ENCODE measurements at regions not wholly inside any gene's neighbourhood (a gene's known extent, or its start where the extent isn't known, plus 50 kb on each side); places are given as distances from the start of the nearest gene placed in this dataset.

- DNase-seq = no peak
Measured at GRCh38 chrY:15510984-15511650, 986.8 kb downstream of the NLGN4Y start.

GRCh38 chrY:15535131-15535530, 1010.8 kb downstream of the NLGN4Y start:
- DNase-seq = no peak

GRCh38 chrY:15535784-15536511, 1011.6 kb downstream of the NLGN4Y start:
- no peak for DNase-seq

DNA sequence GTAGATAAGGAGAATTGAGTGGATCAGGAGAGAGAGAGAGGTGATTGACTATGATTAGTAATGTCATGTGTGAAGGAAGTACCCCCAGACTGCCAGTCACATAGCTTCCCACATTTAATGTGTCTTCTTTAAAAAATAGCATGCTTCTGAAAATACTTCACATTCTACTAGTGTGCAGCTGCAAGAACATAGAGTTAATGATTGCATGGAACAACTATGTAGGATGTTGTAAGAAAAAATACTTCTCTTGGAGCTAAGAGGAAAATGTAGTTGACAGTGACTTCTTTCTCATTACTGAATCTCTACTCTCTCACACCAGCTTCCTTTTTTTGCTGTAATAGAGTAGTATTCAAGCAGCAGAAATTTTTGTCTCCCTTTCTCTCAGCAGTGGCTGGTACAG, 1016.2 kb downstream of the NLGN4Y start:
- DNase-seq = no peak

GRCh38 chrY:15546177-15546754, 1021.9 kb downstream of the NLGN4Y start:
- no peak for DNase-seq

DNA sequence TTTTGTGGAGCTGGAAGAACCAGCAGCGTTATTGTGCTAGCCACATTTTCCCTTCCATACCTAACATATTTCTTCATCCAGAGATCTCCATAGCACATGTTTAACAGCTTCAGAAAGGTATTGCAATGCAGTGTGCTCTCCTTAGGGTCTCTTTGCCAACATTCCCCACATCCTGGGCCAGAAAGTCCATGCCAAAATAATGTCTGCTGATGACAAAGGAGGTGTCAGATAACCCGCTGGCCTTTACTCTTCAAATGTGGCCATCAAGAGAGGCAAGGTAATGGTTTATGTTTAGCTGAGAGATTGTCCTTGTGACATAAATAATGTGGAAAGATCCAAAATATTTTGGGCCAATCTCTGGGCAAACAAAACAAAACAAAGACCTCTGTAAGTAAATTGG, 1027.7 kb downstream of the NLGN4Y start:
- DNase-seq = no peak

DNA sequence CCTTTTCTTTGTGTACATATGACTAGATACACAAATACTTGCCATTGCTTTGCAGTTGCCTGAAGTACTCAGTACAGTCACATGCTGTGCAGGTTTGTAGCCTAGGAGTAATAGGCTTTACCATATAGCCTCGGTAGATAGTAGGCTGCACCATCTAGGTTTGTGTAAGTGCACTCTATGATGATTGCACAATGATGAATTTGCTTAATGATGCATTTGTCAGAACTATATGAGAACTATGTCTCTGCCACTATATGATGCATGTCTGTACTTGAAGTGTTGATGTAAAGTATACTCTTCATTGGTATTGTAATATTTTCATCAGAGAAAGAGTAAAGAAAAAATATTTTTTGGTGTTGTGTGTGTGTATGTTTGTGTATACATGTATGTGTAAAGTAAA, 1030.7 kb downstream of the NLGN4Y start:
- no peak for DNase-seq

DNA sequence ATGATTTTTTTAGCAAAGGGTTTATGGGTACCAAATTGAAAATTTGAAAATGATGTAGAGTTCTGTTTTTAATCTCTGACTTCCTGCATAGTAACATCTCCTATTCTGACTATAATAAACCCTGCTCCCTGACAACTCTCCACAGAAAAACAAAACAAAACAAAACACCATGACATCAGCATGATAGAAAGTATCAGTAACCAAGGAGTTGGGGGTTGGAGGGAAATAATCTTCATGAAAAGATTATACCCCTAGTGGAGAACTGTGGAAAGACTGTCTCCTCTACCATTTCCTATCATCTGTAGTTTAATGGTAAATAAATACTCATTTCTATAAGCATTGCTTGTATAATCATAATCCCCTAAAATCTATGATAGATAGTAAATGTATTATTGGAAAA, 1034.8 kb downstream of the NLGN4Y start:
- DNase-seq = no peak

- no peak for DNase-seq
Measured at GRCh38 chrY:15560840-15561239, 1036.5 kb downstream of the NLGN4Y start.

DNA sequence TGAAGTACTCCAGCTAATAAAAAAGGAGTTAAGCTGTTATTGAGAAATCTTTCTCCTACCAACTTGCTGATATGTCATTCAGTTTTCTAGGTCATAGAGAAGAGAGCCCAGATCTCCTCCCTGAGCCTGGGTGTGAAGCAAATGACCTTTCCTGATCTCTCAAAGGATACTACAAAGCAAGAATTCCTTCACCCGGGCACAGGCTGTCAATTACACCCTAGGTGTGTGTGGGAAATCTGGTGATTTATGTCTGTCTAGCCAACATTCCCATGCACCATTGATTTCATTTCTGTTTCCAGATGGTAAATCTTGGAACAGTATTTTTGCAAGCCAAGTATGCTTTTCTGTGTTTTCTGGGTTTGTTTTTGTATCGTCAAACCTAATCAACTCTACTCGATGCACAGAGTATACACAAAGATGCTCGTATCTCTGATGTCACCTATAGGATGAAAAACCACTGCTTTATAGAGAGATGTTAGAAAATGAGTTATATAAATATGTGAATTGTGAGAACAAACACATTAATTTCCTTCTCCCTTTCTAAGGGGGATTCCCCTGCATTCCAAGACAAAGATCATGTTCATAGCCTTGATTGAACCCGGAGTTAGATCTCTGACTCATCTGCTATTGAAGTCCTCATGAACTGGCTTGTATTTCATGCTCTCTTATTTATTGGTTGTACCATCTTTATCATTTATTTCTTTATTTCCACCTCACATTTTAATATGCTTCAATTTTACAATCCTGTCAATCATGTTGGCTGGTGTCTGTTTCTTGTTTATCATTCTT, 1037.4 kb downstream of the NLGN4Y start:
- DNase-seq = no peak

- no peak for DNase-seq
Measured at GRCh38 chrY:15577886-15578285, 1053.6 kb downstream of the NLGN4Y start.

DNA sequence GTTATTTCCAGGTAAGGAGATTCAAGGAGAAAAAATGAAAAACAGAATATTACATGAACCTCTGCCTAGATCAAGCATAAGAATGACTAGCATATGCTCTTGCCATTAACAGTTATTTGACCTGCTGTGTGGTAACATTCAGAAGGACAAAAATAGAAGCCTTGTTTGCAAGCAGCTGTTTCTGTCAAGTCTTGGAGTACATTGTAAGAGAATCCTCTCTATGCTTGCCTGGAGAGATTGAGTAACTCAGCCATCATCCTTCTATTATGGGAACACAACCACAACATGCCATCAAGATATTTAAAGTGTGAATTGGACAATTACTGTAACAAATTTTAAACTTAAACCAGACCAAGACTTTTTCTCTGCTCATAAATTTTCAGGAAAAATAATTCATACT, 1054.4 kb downstream of the NLGN4Y start:
- no peak for DNase-seq

GRCh38 chrY:15579245-15579644, 1054.9 kb downstream of the NLGN4Y start:
- DNase-seq = no peak

- DNase-seq = no peak
Measured at GRCh38 chrY:15583111-15583510, 1058.8 kb downstream of the NLGN4Y start.

DNA sequence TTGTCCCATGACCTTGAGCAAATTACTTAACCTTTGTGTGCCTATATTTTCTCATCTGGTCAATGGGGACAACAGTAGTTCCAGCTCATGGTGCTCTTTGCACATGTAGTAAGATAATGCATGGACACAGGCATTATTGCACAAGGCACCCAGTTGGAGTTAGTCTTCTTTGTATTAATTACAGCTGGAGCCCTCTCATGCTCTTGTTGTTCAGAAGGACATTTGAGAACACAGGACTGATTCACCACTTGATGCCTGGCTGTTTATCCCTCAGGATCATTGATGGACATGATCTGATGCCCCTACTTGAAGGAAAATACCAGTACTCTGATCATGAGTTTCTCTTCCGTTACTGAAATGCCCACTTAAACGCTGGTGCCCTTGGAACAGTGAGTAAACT, 1068.6 kb downstream of the NLGN4Y start:
- no peak for DNase-seq

DNA sequence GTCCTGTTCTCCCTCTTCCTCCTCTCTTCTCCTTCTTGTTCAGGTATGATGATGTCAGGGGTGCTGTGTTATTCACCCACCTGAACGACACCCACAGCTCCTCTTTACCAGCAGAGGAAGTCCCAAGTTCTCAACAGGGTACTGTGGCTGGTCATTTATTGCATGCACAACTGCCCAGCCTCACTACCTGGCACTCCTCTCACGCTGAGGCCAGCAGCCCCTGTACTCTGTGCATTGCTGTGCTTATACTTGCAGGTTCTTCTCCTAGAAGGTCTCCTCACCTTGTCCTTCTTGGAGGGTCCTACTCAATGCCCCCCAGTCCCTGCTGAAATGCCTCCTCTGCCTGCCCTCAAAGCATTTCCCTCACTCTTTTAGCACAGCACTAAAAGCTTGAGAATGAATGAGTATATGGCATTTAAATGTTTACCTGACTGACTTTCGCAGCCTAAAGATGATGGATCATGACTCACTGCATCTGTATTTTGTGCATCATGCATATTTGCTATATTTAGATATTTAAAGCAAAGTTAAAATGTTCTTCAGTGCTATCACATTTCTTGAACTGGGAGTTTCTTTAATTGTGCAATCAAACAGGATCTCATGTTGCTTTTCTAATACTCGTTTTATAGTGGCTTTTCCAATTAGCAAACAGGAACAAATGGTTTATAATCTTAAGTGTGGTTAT, 1069.3 kb downstream of the NLGN4Y start:
- no peak for DNase-seq

DNA sequence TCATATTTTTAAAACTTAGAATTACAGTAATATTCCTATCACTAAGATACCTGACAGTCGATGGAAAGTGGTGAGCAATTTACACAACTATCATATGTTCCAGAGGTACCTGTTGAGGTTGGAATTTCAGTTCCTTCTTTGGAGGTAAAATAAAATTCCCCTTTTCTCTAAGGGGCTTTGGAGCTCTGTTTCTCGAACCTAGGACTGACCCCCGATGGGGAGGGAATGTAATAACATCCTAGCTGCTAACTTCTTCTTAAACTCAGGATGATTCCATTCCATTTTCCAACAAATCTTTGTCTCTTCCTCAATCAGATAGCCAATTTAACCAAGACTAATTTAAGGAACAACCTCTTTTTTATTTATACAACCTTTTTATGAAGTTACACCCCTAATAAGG, 1069.8 kb downstream of the NLGN4Y start:
- DNase-seq = no peak

DNA sequence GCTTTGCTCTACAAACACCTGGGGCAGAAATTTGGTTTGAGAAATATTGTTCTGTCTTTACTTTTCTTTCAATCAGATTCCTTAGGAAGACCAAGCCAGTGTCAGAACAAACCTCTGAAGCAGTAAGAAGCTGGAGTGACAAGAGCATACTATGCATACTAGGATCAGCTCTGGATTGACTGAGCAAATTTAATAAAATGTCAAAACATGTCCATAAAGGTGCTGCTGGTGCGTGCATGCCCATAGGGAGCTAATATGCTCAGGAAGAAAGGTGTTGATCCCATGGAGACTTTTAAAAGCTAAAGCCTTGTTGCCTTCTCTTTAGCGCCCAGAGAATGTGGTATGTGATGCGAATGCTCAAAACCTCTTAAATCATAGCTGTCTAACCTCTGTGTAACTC, 1076.2 kb downstream of the NLGN4Y start:
- DNase-seq = no peak

GRCh38 chrY:15624370-15624769, 1100.0 kb downstream of the NLGN4Y start:
- no peak for DNase-seq

- DNase-seq = no peak
Measured at GRCh38 chrY:15624928-15625327, 1100.6 kb downstream of the NLGN4Y start.

GRCh38 chrY:15648198-15648597, 1123.9 kb downstream of the NLGN4Y start:
- no peak for DNase-seq

DNA sequence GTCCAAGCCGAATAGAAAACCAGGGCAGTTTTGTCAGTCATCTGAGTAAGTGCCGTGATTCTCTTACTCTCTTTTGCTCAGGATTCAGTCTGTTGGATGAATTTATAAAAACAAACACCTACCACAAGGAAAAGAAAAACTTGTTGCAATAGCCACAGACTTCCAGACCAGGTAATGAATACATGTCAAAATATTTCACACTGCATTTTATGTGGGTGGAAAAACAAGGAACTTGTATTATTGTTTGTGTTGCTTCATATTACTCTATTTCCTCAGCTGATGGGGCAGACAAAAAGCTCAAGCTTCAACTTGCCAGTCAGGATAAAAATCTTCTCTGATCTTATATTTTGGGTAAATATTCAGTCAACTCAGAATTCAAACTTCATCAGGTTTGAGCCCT, 1125.7 kb downstream of the NLGN4Y start:
- DNase-seq = no peak

DNA sequence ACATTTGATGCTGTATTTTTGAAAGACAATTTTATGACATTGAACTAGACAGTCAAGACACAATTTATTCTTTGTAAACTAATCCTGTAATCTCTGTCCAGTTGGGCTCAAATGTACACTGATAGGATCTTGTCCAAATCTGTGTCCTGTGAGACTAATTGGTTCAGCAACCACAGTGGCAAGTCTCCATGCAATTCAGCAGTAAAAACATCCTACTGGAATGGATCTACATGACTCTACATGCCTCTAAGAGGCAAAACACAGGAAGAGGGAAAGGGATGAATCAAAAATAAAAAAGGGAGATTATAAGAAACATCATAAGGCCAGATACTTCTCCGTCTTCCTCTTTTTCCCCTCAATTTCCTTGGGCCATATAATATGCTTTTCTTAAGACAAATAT, 1164.2 kb downstream of the NLGN4Y start:
- DNase-seq = no peak

All from activated effector memory CD4-positive, alpha-beta T cell treated with anti-CD3 and anti-CD28 coated beads, Interleukin-2, amount 50 U/mL, for 16 hours (primary cell).